Caco-2 (cell line): ENCODE measurements at regions not wholly inside any gene's neighbourhood (a gene's known extent, or its start where the extent isn't known, plus 50 kb on each side); places are given as distances from the start of the nearest gene placed in this dataset.

Source experiments
- BruUV-seq: library from RNA; stranded (reverse); fragments of 400-500 nt; replicated peaks from 2 replicates; lab custom pipeline; 2021; lab: Mats Ljungman, UMichigan
- CTCF ChIA-PET: fragments of 300-600 bp; sonication (Branson Sonifier 250); formaldehyde crosslinking; loops from one replicate; lab custom pipeline; 2022; ENCODE audit warnings: antibody characterized with exemption; lab: Charles Lee
- POLR2A ChIA-PET: fragments of 300-600 bp; sonication (Branson Sonifier 250); formaldehyde crosslinking; loops from one replicate; lab custom pipeline; 2022; ENCODE audit warnings: antibody characterized with exemption; lab: Charles Lee
- DNase-seq, 2 experiments: peaks; one replicate each; pipeline versions ENCODE4 v3.0.0 to v3.0.0-alpha.2; 2020 to 2022
- H3K27me3 ChIP-seq: replicated peaks from 2 replicates; pipeline ENCODE4 v1.6.0; 2011; ENCODE audit warnings: low read length; ENCODE audit not compliant: control insufficient read depth, insufficient read depth
- H3K36me3 ChIP-seq: 2 replicates; pipeline ENCODE4 v1.5.1; 2011; ENCODE audit warnings: low read length; ENCODE audit not compliant: control insufficient read depth, insufficient read depth
- H3K4me1 ChIP-seq: fragments of 250-450 bp; sonication (Bioruptor Pico); 2 replicates; pipeline ENCODE4 v1.5.1; 2020; ENCODE audit warnings: mild to moderate bottlenecking
- H3K4me3 ChIP-seq: 2 replicates; pipeline ENCODE4 v1.5.1; 2011; ENCODE audit warnings: low read depth, mild to moderate bottlenecking, control low read depth, low read length
- H3K9me3 ChIP-seq: fragments of 250-450 bp; sonication (Bioruptor Pico); 2 replicates; pipeline ENCODE4 v1.5.1; 2020; ENCODE audit warnings: mild to moderate bottlenecking, moderate library complexity
- H3K27ac Mint-ChIP-seq: one replicate; pipeline ENCODE4 v1.8.0; 2022; ENCODE audit warnings: mixed read lengths; ENCODE audit not compliant: unreplicated experiment
- H3K27me3 Mint-ChIP-seq: one replicate; pipeline ENCODE4 v1.8.0; 2022; ENCODE audit warnings: mixed read lengths; ENCODE audit not compliant: insufficient read depth, unreplicated experiment
- H3K36me3 Mint-ChIP-seq: one replicate; pipeline ENCODE4 v1.8.0; 2022; ENCODE audit warnings: mild to moderate bottlenecking, mixed read lengths; ENCODE audit not compliant: insufficient read depth, unreplicated experiment
- H3K4me1 Mint-ChIP-seq: one replicate; pipeline ENCODE4 v1.8.0; 2022; ENCODE audit warnings: low read depth, mixed read lengths; ENCODE audit not compliant: unreplicated experiment
- H3K4me3 Mint-ChIP-seq: one replicate; pipeline ENCODE4 v1.8.0; 2022; ENCODE audit warnings: mild to moderate bottlenecking, moderate library complexity, mixed read lengths; ENCODE audit not compliant: unreplicated experiment
- H3K9me3 Mint-ChIP-seq: one replicate; pipeline ENCODE4 v1.8.0; 2022; ENCODE audit warnings: mixed read lengths; ENCODE audit not compliant: unreplicated experiment
- intact Hi-C: fragments of 100-400 bp; cut with micrococcal nuclease; formaldehyde crosslinking; loops from one replicate; pipeline ENCODE4 v1.10.0; 2022; ENCODE audit not compliant: unreplicated experiment
- TF ChIP-seq, protein P1 (sequence below), 2 experiments: fragments of 200-600 bp in 1 of 2; IDR thresholded peaks; 1 replicate in 1 of 2; 2 replicates in 1 of 2; pipeline versions ENCODE4 v1.5.1 to v1.8.0; 2011 to 2022; ENCODE audit warnings: antibody characterized with exemption in 1 of 2, control low read depth in 1 of 2, inconsistent platforms in 1 of 2, low read depth in 1 of 2, low read length in 1 of 2, mild to moderate bottlenecking in 1 of 2, moderate library complexity in 1 of 2; ENCODE audit not compliant: insufficient read depth in 1 of 2, severe bottlenecking in 1 of 2, unreplicated experiment in 1 of 2

DNA sequence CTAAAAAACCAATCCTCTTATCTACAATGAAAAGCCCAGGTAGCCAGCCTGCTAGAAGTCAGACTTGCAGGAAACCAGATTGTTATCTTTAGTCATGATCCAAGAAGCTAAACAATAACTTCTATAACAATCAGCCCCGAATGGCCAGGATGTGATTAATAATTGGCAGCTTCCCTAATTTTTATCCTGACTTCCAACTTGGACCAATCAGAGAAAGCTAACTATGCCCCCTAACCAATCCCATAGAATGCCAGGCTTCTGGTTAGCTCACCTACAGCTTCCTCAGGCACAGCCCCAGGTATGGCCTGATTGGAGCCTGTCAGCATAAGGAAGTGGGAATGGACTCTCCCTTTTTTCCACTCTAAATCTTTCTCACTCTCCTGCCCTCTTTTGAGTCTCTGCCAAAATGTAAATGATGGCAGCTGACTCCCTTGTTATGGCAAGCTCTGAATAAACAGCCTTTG lies 394.9 kb downstream of the DLEU7 start:
- no TSS peak for BruUV-seq
- Histone ChIP-seq H3K4me3 (no peak overlapping the region), H3K9me3 (no peaks in the 10 kb centered on the region), H3K4me1 (peaks cover 9% of the 10 kb centered on the region), H3K27me3 (no peaks in the 10 kb centered on the region), H3K36me3 (no peaks in the 10 kb centered on the region)
- TF ChIP-seq, protein P1, sequence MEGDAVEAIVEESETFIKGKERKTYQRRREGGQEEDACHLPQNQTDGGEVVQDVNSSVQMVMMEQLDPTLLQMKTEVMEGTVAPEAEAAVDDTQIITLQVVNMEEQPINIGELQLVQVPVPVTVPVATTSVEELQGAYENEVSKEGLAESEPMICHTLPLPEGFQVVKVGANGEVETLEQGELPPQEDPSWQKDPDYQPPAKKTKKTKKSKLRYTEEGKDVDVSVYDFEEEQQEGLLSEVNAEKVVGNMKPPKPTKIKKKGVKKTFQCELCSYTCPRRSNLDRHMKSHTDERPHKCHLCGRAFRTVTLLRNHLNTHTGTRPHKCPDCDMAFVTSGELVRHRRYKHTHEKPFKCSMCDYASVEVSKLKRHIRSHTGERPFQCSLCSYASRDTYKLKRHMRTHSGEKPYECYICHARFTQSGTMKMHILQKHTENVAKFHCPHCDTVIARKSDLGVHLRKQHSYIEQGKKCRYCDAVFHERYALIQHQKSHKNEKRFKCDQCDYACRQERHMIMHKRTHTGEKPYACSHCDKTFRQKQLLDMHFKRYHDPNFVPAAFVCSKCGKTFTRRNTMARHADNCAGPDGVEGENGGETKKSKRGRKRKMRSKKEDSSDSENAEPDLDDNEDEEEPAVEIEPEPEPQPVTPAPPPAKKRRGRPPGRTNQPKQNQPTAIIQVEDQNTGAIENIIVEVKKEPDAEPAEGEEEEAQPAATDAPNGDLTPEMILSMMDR (IDR thresholded peaks at IDR 0.05; ENCODE audit: insufficient read depth in 1 of 2, low read depth in 1 of 2, low read length in 1 of 2, severe bottlenecking in 1 of 2, unreplicated experiment in 1 of 2) = no peak
- Mint-ChIP-seq H3K27me3 (no peaks in the 10 kb centered on the region), H3K4me3 (no peak overlapping the region), H3K36me3 (peaks cover 5% of the 10 kb centered on the region), H3K27ac (no peak overlapping the region), H3K9me3 (no peaks in the 10 kb centered on the region), H3K4me1 (peaks cover 9% of the 10 kb centered on the region)
- no peak for DNase-seq
- ChIA-PET CTCF (no interaction called here), POLR2A (no interaction called here)
- intact Hi-C loops = no loop called here

DNA sequence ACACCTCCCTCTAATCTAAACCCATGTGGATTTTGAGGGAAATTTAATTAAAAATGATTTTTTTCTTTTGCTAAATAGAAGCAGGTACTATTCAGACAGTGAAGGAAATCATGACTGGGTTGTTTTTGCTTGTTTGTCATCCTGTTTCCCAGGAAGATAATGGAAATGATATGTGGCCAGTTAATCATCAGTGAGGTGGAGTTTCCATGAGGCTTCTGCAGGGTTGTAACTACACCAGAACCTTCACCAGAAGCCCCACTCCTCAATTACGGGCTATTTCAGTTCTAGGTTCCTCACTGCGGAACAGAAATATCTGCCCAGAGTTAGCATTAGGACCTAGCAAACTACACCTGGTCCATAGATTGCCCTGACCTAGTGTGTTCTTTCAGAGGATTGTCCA lies 394.0 kb downstream of the DLEU7 start:
- intact Hi-C loops = no loop called here
- H3K36me3 ChIP-seq = no peaks in the 10 kb centered on the region
- no TSS peak for BruUV-seq
- H3K9me3 ChIP-seq = no peaks in the 10 kb centered on the region
- no peak overlapping the region for H3K4me3 Mint-ChIP-seq
- TF ChIP-seq, protein P1 (IDR thresholded peaks at IDR 0.05; ENCODE audit: insufficient read depth in 1 of 2, low read depth in 1 of 2, low read length in 1 of 2, severe bottlenecking in 1 of 2, unreplicated experiment in 1 of 2) = no peak
- peaks cover 5% of the 10 kb centered on the region for H3K36me3 Mint-ChIP-seq
- no peaks in the 10 kb centered on the region for H3K9me3 Mint-ChIP-seq
- peaks cover 9% of the 10 kb centered on the region for H3K4me1 ChIP-seq
- H3K4me3 ChIP-seq = no peak overlapping the region
- ChIA-PET CTCF (interaction anchor here (0.6 kb wide), 1 partner anchor 454 kb away, joined by 3 read pairs; no protein-coding TSS in a partner anchor), POLR2A (no interaction called here)
- no peaks in the 10 kb centered on the region for H3K27me3 Mint-ChIP-seq
- no peaks in the 10 kb centered on the region for H3K27me3 ChIP-seq
- H3K4me1 Mint-ChIP-seq = peaks cover 9% of the 10 kb centered on the region
- no peak overlapping the region for H3K27ac Mint-ChIP-seq
- no peak for DNase-seq

DNA sequence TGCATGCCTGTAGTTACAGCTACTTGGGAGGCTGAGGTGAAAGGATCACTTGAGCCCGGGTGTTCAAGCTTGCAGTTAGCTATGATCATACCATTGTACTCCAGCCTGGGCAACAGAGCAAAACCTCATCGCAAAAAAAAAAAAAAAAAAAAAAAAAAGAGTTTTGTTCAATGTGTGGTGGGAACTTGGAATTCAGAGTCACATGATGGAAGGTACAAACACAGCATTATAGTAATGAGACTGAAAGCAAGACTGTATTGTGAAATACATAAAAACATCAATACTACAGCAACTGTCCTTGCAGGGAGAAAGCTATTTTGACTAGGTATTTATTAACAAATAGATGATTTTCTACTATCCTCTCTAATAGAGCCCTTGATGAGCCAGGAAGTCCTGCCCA lies 393.2 kb downstream of the DLEU7 start:
- Histone ChIP-seq H3K36me3 (no peaks in the 10 kb centered on the region), H3K4me1 (peaks cover 9% of the 10 kb centered on the region), H3K27me3 (no peaks in the 10 kb centered on the region), H3K4me3 (no peak overlapping the region), H3K9me3 (no peaks in the 10 kb centered on the region)
- CTCF ChIA-PET = interaction anchor here (0.6 kb wide), 1 partner anchor 455 kb away, joined by 3 read pairs; no protein-coding TSS in a partner anchor
- POLR2A ChIA-PET = no interaction called here
- no peaks in the 10 kb centered on the region for H3K9me3 Mint-ChIP-seq
- H3K27ac Mint-ChIP-seq = no peak overlapping the region
- H3K4me3 Mint-ChIP-seq = no peak overlapping the region
- H3K27me3 Mint-ChIP-seq = no peaks in the 10 kb centered on the region
- TF ChIP-seq, protein P1 (IDR thresholded peaks at IDR 0.05; ENCODE audit: insufficient read depth in 1 of 2, low read depth in 1 of 2, low read length in 1 of 2, severe bottlenecking in 1 of 2, unreplicated experiment in 1 of 2) = no peak
- intact Hi-C loops = no loop called here
- H3K36me3 Mint-ChIP-seq = peaks cover 5% of the 10 kb centered on the region
- H3K4me1 Mint-ChIP-seq = peaks cover 9% of the 10 kb centered on the region
- DNase-seq = no peak
- no TSS peak for BruUV-seq
